ENCODE measurements at regions not wholly inside any gene's neighbourhood (a gene's known extent, or its start where the extent isn't known, plus 50 kb on each side); places are given as distances from the start of the nearest gene placed in this dataset.

DNA sequence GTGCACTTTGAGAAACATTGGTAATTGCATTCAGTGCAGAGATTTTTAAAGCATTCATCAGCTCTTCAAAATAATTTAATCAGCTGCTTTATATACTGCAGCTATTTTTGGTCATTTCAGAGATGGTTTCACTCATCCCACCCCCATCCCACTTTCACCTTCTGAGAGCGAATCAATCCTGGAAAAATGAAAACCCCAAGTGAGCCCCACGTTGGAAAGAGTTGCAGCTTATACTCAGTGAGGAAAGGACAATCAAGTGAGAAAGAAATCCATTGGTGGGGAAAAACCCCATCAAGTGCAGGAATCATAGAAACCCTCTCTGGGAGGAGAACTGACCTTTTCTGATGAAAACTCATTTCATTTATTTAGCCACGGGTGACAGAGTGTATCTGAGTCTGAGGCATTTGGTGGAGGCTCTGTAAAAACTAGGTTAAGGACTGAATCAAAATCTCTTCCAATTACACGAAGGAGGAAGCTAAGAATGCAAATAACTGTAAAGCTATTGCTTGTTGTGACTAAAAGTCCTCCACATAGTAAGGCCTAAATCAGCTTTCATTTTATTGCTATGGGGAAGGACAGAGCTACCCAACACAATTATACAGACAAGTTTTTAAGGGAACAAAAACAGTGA lies 240.4 kb upstream of the PGRMC2 start:
- FAIRE-seq (no peak), DNase-seq (ENCODE audit: low read depth) (no peak)
- no peaks in the 10 kb centered on the region for H3K36me3 ChIP-seq (ENCODE audit: control insufficient read depth, insufficient read depth, low read length)
- no peaks in the 10 kb centered on the region for H3K27me3 ChIP-seq (ENCODE audit: control insufficient read depth, insufficient read depth, low read length)
- H3K4me3 ChIP-seq (ENCODE audit: low read depth, low read length), result no peak overlapping the region
- TF ChIP-seq, protein P1, sequence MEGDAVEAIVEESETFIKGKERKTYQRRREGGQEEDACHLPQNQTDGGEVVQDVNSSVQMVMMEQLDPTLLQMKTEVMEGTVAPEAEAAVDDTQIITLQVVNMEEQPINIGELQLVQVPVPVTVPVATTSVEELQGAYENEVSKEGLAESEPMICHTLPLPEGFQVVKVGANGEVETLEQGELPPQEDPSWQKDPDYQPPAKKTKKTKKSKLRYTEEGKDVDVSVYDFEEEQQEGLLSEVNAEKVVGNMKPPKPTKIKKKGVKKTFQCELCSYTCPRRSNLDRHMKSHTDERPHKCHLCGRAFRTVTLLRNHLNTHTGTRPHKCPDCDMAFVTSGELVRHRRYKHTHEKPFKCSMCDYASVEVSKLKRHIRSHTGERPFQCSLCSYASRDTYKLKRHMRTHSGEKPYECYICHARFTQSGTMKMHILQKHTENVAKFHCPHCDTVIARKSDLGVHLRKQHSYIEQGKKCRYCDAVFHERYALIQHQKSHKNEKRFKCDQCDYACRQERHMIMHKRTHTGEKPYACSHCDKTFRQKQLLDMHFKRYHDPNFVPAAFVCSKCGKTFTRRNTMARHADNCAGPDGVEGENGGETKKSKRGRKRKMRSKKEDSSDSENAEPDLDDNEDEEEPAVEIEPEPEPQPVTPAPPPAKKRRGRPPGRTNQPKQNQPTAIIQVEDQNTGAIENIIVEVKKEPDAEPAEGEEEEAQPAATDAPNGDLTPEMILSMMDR (IDR thresholded peaks at IDR 0.05; ENCODE audit: insufficient read depth, low read length, severe bottlenecking), result no peak

DNA sequence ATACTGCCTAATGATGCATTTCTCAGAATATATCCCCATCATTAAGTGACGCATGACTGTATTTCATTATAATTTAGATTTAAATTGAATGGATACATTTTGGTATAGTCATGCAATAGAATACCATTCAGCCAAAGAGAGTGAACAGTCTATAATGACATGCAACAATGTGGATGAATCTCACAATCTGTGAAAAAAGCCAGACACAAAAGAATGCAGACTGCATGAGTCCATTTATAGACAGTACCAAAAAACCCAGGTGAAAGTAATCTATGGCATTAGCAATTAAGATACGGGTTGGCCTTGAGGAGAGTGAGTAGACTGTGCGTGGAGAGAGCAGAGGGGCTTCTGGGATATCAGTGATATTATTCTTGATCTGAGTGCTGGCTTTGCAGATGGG lies 239.7 kb upstream of the PGRMC2 start:
- DNase-seq (ENCODE audit: low read depth) (no peak), FAIRE-seq (no peak)
- Histone ChIP-seq H3K36me3 (ENCODE audit: control insufficient read depth, insufficient read depth, low read length) (no peaks in the 10 kb centered on the region), H3K4me3 (ENCODE audit: low read depth, low read length) (no peak overlapping the region), H3K27me3 (ENCODE audit: control insufficient read depth, insufficient read depth, low read length) (no peaks in the 10 kb centered on the region)
- TF ChIP-seq, protein P1 (IDR thresholded peaks at IDR 0.05; ENCODE audit: insufficient read depth, low read length, severe bottlenecking), result no peak

DNA sequence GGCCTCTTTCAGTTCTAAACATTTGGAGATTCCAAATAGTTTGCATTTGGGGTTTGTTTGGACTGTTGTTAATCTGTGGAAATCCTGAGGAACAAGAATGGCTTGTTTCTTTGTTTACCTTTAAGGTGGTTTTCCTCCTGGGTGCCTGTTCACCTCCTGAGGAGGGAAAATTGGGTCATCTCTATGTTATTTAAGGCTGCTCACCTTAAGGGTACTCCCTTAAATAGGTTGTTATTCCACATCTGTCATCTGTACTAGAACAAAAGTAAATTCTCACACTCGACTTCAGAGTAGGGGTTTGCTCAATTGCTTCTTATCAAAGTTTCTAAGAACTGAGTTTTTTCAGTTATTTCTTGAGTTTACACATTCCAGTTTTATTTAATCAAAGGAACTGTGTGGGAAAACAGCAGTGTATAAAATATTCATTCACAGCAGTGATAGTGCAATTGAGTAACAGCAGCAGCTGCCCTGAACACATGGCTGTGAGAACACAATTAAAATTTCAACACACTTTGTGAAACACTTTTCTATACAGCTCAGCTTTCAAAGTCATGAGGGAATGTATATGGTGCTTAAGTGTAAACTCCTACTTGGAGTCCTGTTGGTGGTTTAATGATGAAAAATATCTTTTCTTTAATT lies 238.5 kb upstream of the PGRMC2 start:
- Histone ChIP-seq H3K36me3 (ENCODE audit: control insufficient read depth, insufficient read depth, low read length) (no peaks in the 10 kb centered on the region), H3K4me3 (ENCODE audit: low read depth, low read length) (no peak overlapping the region), H3K27me3 (ENCODE audit: control insufficient read depth, insufficient read depth, low read length) (no peaks in the 10 kb centered on the region)
- FAIRE-seq (no peak), DNase-seq (ENCODE audit: low read depth) (peak; percentile 90)
- TF ChIP-seq, protein P1 (IDR thresholded peaks at IDR 0.05; ENCODE audit: insufficient read depth, low read length, severe bottlenecking), result no peak

DNA sequence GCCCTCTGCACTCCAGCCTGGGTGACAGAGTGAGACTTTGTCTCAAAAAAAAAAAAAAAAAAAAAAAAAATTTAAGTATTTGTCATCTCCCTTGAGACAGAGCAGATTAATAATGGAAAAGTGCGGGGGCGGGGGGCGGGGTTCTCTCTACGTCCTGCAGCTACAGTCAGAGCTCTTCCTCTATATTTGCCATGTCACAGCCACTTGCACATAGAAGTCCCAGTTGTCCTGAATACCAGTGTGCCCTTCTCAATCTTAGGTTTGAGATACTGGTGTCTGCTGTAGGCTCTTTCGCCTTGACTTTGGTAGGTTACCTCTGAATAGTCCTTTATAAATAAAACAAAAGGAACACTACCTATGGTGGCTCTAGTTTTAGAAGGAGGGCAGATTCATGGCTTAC lies 237.8 kb upstream of the PGRMC2 start:
- DNase-seq (ENCODE audit: low read depth) (peak; percentile 32), FAIRE-seq (no peak)
- TF ChIP-seq, protein P1 (IDR thresholded peaks at IDR 0.05; ENCODE audit: insufficient read depth, low read length, severe bottlenecking), result no peak
- no peak overlapping the region for H3K4me3 ChIP-seq (ENCODE audit: low read depth, low read length)
- H3K27me3 ChIP-seq (ENCODE audit: control insufficient read depth, insufficient read depth, low read length), result no peaks in the 10 kb centered on the region
- H3K36me3 ChIP-seq (ENCODE audit: control insufficient read depth, insufficient read depth, low read length), result no peaks in the 10 kb centered on the region

DNA sequence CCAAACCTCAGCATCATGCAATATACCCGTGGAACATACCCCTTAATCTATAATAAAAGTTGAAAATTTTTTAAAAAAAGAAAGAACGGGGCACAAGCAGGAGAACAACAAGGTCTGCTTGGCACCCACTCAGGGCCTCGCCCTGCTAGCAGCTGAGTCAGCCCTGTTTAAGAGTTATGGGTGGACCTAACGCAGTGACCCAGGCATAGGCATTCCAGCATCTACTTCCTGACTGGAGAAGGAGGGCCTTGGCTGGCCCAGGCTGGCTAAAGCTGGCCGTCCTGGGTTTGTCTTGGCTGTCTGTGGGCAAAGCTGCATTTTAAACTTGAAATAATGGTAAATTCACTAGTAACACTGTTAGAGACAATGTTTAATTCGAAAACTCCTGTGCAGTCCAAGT lies 236.7 kb upstream of the PGRMC2 start:
- FAIRE-seq (no peak), DNase-seq (ENCODE audit: low read depth) (peak; percentile 90)
- TF ChIP-seq, protein P1 (IDR thresholded peaks at IDR 0.05; ENCODE audit: insufficient read depth, low read length, severe bottlenecking), result no peak
- H3K4me3 ChIP-seq (ENCODE audit: low read depth, low read length), result no peak overlapping the region
- no peaks in the 10 kb centered on the region for H3K27me3 ChIP-seq (ENCODE audit: control insufficient read depth, insufficient read depth, low read length)
- H3K36me3 ChIP-seq (ENCODE audit: control insufficient read depth, insufficient read depth, low read length), result no peaks in the 10 kb centered on the region

All from bronchial epithelial cell (primary cell).